Activated CD4-positive, alpha-beta T cell treated with anti-CD3 and anti-CD28 coated beads, Interleukin-2, amount 50 U/mL, for 48 hours (primary cell): ENCODE measurements at regions not wholly inside any gene's neighbourhood (a gene's known extent, or its start where the extent isn't known, plus 50 kb on each side); places are given as distances from the start of the nearest gene placed in this dataset.

Source experiments
- DNase-seq, 2 experiments: peaks; one replicate each; pipeline ENCODE4 v3.0.0-alpha.2; 2020

GRCh38 chr21:27258742-27259448 is 292.0 kb upstream of the ADAMTS5 start:
- no peak for DNase-seq

DNA sequence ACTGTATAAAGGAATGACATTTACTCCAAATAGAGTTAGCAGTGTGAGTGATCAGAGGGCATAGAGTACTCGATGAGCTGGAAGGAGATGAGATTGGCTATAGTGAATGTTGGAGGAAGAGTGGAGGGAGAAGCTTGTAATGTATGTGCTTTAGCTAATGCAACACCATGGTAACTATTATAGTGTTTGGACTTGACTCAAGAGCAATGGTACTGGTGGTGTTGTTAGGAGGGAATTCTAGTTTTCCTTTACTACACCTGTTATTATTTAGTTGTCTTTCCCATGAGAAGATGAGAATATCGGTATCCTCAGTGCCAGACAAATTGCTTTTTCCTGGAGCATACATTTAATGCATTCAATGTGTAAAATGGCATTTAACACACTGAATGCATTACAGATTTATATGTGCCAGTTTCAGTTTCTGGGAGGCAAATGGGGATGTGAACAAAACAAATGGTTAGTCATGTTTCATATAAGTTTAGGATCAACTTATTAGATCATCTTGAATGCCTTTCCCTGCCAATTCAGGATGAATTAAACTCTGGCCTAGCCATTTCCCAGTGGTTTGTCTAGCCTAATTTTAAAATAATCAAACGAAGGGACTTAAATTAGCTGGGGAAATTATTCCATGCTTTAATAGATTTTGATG is 291.1 kb upstream of the ADAMTS5 start:
- DNase-seq: no peak

GRCh38 chr21:27257226-27257625 is 290.3 kb upstream of the ADAMTS5 start:
- DNase-seq: no peak

- no peak for DNase-seq
Observed at GRCh38 chr21:27251752-27252151, 284.9 kb upstream of the ADAMTS5 start.

- no peak for DNase-seq
Observed at GRCh38 chr21:27250366-27250765, 283.5 kb upstream of the ADAMTS5 start.

DNA sequence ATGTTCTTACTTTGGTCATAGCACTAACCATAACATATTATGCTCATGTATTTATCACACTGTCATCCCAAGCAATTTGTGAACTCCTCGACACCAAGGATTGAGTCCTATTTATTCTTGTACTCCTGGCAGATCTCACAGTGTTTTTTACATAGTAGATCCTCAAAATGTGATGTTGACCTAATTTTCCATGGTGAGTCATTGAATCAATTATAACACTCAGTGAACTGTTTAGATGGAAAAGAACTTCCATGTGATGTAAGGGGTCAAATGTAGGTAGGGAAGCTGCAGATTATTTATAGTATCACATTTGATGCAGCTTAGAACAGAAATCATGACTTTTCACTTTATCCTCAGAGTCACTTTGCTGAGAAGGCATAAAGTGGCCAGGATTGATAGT is 281.9 kb upstream of the ADAMTS5 start:
- DNase-seq: no peak

DNA sequence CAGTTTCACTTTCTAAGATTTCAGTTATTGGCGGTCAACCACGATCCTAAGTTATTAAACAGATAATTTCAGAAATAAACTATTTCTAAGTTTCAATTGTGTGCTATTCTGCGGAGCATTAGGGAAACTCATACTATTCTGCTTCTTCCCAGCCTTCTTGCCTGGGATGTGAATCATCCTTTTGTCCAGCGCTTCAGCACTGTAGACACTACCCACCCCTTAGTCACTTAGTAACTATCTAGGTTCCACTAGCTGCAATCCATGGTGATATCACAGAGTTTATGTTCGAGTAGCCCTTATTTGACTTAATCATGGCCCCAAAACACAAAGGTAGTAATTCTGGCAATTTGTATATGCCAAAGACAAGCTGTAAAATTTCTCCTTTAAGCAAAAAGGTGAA is 279.9 kb upstream of the ADAMTS5 start:
- DNase-seq: no peak

DNA sequence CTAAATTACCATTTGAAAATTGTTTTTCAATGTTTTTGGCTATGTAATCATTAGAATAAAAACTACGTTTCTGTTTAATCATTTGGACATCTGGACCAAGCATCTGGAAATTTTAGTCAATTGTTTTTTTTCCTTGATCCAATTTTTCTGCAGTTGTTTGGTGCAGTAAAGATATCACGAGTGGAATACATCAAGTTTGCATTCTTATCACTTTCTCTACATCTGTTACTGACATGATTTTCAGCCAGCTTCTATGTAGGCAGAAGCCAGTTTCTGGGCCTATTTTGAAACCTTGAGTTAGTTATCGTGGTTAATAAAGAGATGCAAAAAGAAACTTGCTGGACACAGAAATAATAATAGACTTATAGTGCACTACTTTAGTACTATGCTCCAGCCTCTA is 277.9 kb upstream of the ADAMTS5 start:
- no peak for DNase-seq

GRCh38 chr21:27244352-27244751 is 277.5 kb upstream of the ADAMTS5 start:
- DNase-seq: no peak

DNA sequence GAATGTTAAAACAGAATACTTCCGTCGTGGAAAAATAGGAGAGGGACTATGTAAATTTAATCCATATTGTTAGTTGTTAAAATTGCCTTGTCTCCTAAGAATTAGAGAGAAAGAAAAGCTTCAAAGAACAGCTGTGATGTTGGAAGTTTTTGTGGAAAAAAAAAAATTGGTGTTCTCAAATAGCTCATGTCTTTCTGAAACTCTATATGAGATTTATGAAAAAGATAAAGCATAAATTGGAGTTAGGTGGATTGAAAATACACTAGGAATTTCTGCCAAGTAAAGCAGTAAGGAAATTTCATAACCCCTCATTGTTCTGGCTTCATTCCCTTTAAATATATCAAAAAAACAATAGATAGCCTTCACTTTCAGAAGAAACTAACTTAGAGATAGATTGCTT is 274.0 kb upstream of the ADAMTS5 start:
- no peak for DNase-seq

GRCh38 chr21:27233514-27234115 is 266.7 kb upstream of the ADAMTS5 start:
- no peak for DNase-seq

DNA sequence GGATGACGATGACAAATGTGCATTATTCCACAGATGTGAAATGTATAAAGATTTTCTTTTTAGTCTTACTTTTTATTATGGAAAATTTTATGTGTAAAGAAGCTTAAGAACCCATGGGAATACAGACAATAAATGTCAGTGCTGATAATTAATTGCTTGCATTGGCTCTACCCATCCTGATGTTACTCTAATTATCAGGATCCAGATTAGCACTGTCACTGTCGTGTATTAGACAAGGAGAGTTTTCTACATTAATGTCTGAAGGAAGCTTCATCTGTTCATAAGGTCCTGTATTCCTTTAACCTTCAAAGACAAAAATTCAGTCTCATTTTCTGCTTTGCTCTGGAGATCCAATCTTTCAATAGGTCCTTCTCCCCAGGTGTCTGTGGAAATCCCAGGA is 259.1 kb upstream of the ADAMTS5 start:
- no peak for DNase-seq

GRCh38 chr21:27225151-27225550 is 258.3 kb upstream of the ADAMTS5 start:
- no peak for DNase-seq

DNA sequence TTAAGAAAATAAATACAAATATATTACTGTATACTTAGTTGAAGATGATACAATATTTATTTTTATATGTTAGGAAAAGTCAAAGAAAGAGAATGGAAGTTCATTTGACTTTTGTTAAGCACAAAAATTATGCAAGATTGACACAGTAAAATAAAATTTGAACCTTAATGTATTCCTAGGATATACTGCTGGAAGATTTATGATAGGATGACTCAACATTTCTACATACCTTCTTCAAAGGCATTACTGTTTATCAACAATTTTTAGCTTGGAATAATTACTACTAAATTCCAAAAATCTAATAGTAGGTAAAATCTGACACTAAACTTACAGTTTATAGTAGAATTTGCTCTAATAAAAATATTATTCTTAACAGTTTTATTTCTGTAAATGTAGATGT is 257.3 kb upstream of the ADAMTS5 start:
- DNase-seq: no peak

- DNase-seq: no peak
Observed at GRCh38 chr21:27221077-27221476, 254.2 kb upstream of the ADAMTS5 start.

- DNase-seq: no peak
Observed at GRCh38 chr21:27220416-27220815, 253.5 kb upstream of the ADAMTS5 start.

DNA sequence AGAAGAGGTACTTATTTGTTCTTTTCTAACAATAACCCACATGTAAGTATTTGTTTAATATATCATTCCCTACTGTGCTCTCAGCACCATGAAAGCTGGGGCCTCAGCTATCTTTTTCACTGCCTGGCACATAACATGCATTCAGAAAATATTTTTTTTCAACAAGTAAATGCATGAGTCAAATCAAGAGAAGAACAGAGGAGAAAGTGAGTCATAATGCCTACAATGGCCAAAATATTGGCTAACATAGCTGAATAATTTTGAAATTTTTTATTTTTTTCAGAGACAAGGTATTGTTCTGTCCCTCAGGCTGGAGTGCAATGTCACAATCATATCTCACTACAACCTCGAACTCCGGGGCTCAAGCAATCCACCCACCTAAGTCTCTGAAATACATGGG is 252.2 kb upstream of the ADAMTS5 start:
- DNase-seq: no peak

DNA sequence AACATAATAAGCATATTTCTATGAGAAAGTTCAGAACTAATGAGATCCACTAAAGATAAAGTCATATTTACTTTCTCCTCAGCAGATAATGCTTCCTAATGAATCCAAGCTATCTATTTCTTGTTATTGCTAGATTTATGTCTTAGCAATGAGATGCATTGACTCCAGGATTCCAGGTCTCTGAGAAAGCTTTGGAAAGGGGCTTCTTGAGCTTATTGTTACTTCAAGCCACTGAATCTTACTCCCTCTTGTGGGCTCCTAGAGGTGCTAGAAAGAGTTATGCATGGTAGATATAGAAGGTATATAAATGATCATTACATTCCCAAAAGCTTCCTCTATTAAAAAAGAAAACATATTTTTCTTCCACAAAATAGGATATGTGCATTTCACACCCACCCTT is 246.4 kb upstream of the ADAMTS5 start:
- no peak for DNase-seq

- DNase-seq: no peak
Observed at GRCh38 chr21:27212441-27212840, 245.6 kb upstream of the ADAMTS5 start.

DNA sequence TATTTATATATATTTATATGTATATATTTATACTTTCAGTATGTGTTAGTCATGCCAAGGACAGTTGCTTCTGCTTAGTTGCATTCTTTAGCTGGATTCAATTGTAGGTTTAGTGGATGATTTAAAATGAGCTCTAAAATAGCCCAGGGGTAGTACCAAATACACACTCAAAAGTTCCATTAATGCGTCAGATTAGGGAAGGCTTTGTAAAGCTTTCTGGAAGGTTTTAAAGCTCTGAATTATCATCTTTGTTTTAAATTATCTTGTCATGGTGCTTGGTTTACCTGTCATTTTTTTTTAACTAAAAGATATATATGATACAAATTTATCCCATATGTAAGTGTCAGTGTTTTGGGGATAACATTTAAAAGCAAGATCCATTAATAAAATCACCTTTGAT is 242.7 kb upstream of the ADAMTS5 start:
- DNase-seq: no peak

- DNase-seq: no peak
Observed at GRCh38 chr21:27206368-27206982, 239.6 kb upstream of the ADAMTS5 start.

DNA sequence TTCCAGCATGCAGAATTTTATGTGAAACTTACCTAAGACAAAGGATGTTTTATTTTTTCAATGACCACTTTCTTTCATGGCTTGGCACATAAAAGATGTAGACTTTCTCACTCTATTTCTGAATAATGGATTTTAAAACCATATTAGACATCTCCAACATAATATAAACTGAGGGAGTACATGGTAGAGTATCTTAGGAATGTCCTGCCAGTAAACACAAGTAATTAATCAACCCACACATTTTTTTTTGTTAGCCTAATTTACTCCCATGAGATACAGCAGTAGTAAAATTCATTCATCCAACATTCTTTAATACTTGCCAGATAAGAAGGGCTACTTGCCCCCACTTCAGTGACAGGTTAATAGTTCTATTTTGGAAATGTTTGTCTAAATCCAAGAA is 235.4 kb upstream of the ADAMTS5 start:
- DNase-seq: no peak

- no peak for DNase-seq
Observed at GRCh38 chr21:27201197-27201596, 234.3 kb upstream of the ADAMTS5 start.

GRCh38 chr21:27196651-27197050 is 229.8 kb upstream of the ADAMTS5 start:
- no peak for DNase-seq
